HepG2 (cell line): ENCODE measurements at regions not wholly inside any gene's neighbourhood (a gene's known extent, or its start where the extent isn't known, plus 50 kb on each side); places are given as distances from the start of the nearest gene placed in this dataset.

Experiments used
- ATAC-seq: fragments of 200-7000 bp; cut with Tn5 transposase; 3 replicates; pipeline ENCODE4 v1.9.1; 2020; ENCODE audit warnings: mild to moderate bottlenecking, moderate library complexity
- BruUV-seq: library from RNA; stranded (reverse); fragments of 400-500 nt; replicated peaks from 2 replicates; lab custom pipeline; 2021; lab: Mats Ljungman, UMichigan
- CTCF ChIA-PET: fragments of 300-600 bp; formaldehyde crosslinking; extraction: SDS; loops from one replicate; lab custom pipeline; 2021; ENCODE audit warnings: low total read pairs, inconsistent platforms, low intra/inter-chr PET ratio; lab: Yijun Ruan, JAX
- POLR2A ChIA-PET: fragments of 350-600 bp; sonication (Branson Sonifier 250); formaldehyde crosslinking; loops from one replicate; lab custom pipeline; 2020; ENCODE audit warnings: antibody characterized with exemption, inconsistent platforms; lab: Yijun Ruan, JAX
- DNase-seq: peaks from one replicate; pipeline ENCODE4 v3.0.0-alpha.2; 2015; ENCODE audit warnings: low spot score
- FAIRE-seq: peaks from 3 replicates; lab custom pipeline; 2011; peaks lifted over from hg19 to GRCh38; lab: Jason Lieb, UNC
- H2AFZ ChIP-seq: one replicate; pipeline ENCODE4 v1.6.1; 2011; ENCODE audit warnings: low read length, inconsistent platforms
- H3K27ac ChIP-seq: fragments of 300-600 bp; 3 replicates; pipeline ENCODE4 v1.8.0; 2011; ENCODE audit warnings: mixed run types, mild to moderate bottlenecking, mixed read lengths, low read length, inconsistent platforms; ENCODE audit not compliant: insufficient read depth; ENCODE audit errors: extremely low read length
- H3K27me3 ChIP-seq, 2 experiments: fragments of 200-600 bp in 1 of 2; 2 replicates in 1 of 2; 3 replicates in 1 of 2; pipeline versions ENCODE4 v1.6.0 to v1.8.0; 2011; ENCODE audit warnings: low read length in 2 of 2, mild to moderate bottlenecking in 2 of 2, moderate library complexity in 2 of 2, inconsistent platforms in 1 of 2; ENCODE audit not compliant: insufficient read depth in 2 of 2, control insufficient read depth in 1 of 2
- H3K36me3 ChIP-seq, 2 experiments: fragments of 200-600 bp in 1 of 2; replicated peaks in 1 of 2; 2 replicates in 1 of 2; 3 replicates in 1 of 2; pipeline versions ENCODE4 v1.5.1 to v1.8.0; 2011; ENCODE audit warnings: low read length in 2 of 2, inconsistent platforms in 1 of 2; ENCODE audit not compliant: insufficient read depth in 2 of 2, control insufficient read depth in 1 of 2
- H3K4me1 ChIP-seq: 2 replicates; pipeline ENCODE4 v1.5.1; 2012; ENCODE audit warnings: low read length, inconsistent platforms; ENCODE audit not compliant: insufficient read depth
- H3K4me2 ChIP-seq: 2 replicates; pipeline ENCODE4 v1.6.0; 2011; ENCODE audit warnings: low read depth, low read length, inconsistent platforms
- H3K4me3 ChIP-seq, 3 experiments: fragments of 200-600 bp in 1 of 3; sonication (generic), shearing (Covaris generic) in 1 of 3; replicated peaks in 1 of 3; 2 replicates each; pipeline ENCODE4 v1.5.1; 2011 to 2016; ENCODE audit warnings: low read length in 3 of 3, inconsistent platforms in 2 of 3, low read depth in 2 of 3, mild to moderate bottlenecking in 2 of 3, control low read depth in 1 of 3, mixed read lengths in 1 of 3; ENCODE audit not compliant: insufficient read depth in 1 of 3
- H3K79me2 ChIP-seq: one replicate; pipeline ENCODE4 v1.6.1; 2011; ENCODE audit warnings: low read length, inconsistent platforms; ENCODE audit not compliant: insufficient read depth
- H3K9ac ChIP-seq: 2 replicates; pipeline ENCODE4 v1.6.0; 2011; ENCODE audit warnings: mild to moderate bottlenecking, low read depth, low read length, inconsistent platforms; ENCODE audit not compliant: insufficient read depth
- H3K9me3 ChIP-seq: 2 replicates; pipeline ENCODE4 v1.5.1; 2012; ENCODE audit warnings: mild to moderate bottlenecking, low read length
- H4K20me1 ChIP-seq: 2 replicates; pipeline ENCODE4 v1.6.0; 2011; ENCODE audit warnings: inconsistent platforms, mild to moderate bottlenecking, low read length, moderate library complexity; ENCODE audit not compliant: insufficient read depth
- EP300 ChIP-seq, 3 experiments: sonication (generic) in 1 of 3; formaldehyde crosslinking in 1 of 3; IDR thresholded peaks; 2 replicates each; pipeline versions ENCODE4 v1.5.1 to v1.6.1; 2011 to 2020; ENCODE audit warnings: low read depth in 2 of 3, low read length in 2 of 3, borderline replicate concordance in 1 of 3, improper control_type of control experiment in 1 of 3, mild to moderate bottlenecking in 1 of 3, missing genetic modification reagents in 1 of 3, moderate library complexity in 1 of 3
- KDM5B ChIP-seq: sonication (generic); formaldehyde crosslinking; IDR thresholded peaks from 2 replicates; pipeline ENCODE4 v1.4.0; 2020; ENCODE audit warnings: missing genetic modification reagents, mild to moderate bottlenecking, borderline replicate concordance
- REXO4 ChIP-seq: sonication (generic); formaldehyde crosslinking; IDR thresholded peaks from 2 replicates; pipeline ENCODE4 v1.8.0; 2022; ENCODE audit warnings: missing genetic modification reagents, mild to moderate bottlenecking, borderline replicate concordance
- TOPORS ChIP-seq: sonication (generic); formaldehyde crosslinking; IDR thresholded peaks from 2 replicates; pipeline ENCODE4 v1.8.0; 2023; ENCODE audit warnings: mild to moderate bottlenecking, missing genetic modification reagents
- ZFP36L1 ChIP-seq: sonication (generic); formaldehyde crosslinking; IDR thresholded peaks from 2 replicates; pipeline ENCODE4 v1.8.0; 2022; ENCODE audit warnings: mild to moderate bottlenecking, missing genetic modification reagents, moderate library complexity
- ZNF317 ChIP-seq: sonication (generic); formaldehyde crosslinking; IDR thresholded peaks from 2 replicates; pipeline ENCODE4 v1.5.0; 2020; ENCODE audit warnings: mild to moderate bottlenecking, missing genetic modification reagents
- WGBS: methylation state at CpG from one replicate; pipeline ENCODE4 v1.1.6; 2017; ENCODE audit warnings: low lambda C conversion rate; 5-methylcytosine and 5-hydroxymethylcytosine counted together
- in situ Hi-C: cut with HindIII; loops from 2 replicates; pipeline ENCODE4 v1.10.0; 2017; ENCODE audit warnings: low pct_unique_long_range_greater_than_20kb; ENCODE audit not compliant: extremely low pct_ligation_motif_present
- intact Hi-C: fragments of 100-400 bp; cut with micrococcal nuclease; formaldehyde crosslinking; loops from one replicate; pipeline ENCODE4 v1.10.0; 2022; ENCODE audit not compliant: unreplicated experiment

DNA sequence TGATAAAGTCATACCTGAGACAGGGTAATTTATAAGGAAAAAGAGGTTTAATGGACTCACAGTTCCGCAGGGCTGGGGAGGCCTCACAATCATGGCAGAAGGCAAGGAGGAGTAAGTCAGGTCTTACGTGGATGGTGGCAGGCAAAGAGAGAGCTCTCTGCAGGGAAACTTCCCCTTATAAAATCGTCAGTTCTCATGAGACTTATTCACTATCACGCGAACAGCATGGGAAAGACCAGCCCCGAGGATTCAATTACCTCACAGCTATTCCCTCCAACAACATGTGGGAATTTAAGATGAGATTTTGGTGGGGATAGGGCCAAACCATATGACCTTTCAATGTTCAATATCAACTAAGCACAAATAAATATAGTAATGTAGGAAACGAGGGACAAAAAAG is 559.4 kb upstream of the KCND2 start (continued):
- no peak for TF ChIP-seq REXO4 (CRISPR knock-in tag)
- TF ChIP-seq ZNF317 (CRISPR knock-in tag) = no peak
- TF ChIP-seq, all 625 proteins: peak for 0

- WGBS = 17% methylated on average over 1 of the region's 1 CpG
- H3K4me3 ChIP-seq = no peak overlapping the region
- no peaks in the 10 kb centered on the region for H3K4me1 ChIP-seq
- H3K27me3 ChIP-seq = no peaks in the 10 kb centered on the region
- CTCF ChIA-PET = no interaction called here
- in situ Hi-C loops = no loop called here
- TF ChIP-seq TOPORS (CRISPR knock-in tag) (no peak), KDM5B (CRISPR knock-in tag) (no peak), ZFP36L1 (no peak), EP300 (IDR thresholded peaks at IDR 0.05; ENCODE audit: low read depth in 2 of 2, low read length in 2 of 2) (no peak), EP300 (CRISPR knock-in tag; IDR thresholded peaks at IDR 0.05; ENCODE audit: borderline replicate concordance) (no peak)
- TF ChIP-seq, all 625 proteins: peak for 0
- no peaks in the 10 kb centered on the region for H4K20me1 ChIP-seq
- DNase-seq = no peak
- FAIRE-seq = no peak
- H3K36me3 ChIP-seq = no peaks in the 10 kb centered on the region
- H3K9me3 ChIP-seq = no peaks in the 10 kb centered on the region
- no peak overlapping the region for H3K9ac ChIP-seq
- intact Hi-C loops = no loop called here
- POLR2A ChIA-PET = no interaction called here
- no peak overlapping the region for H3K27ac ChIP-seq
- no peak for ATAC-seq
- no peak overlapping the region for H3K4me2 ChIP-seq
- H3K79me2 ChIP-seq = no peaks in the 10 kb centered on the region
- BruUV-seq = no TSS peak
- H2AFZ ChIP-seq = no peak overlapping the region
Measured at GRCh38 chr7:119720541-119720940, 552.4 kb upstream of the KCND2 start.
